PC-9 (cell line): ENCODE measurements at regions not wholly inside any gene's neighbourhood (a gene's known extent, or its start where the extent isn't known, plus 50 kb on each side); places are given as distances from the start of the nearest gene placed in this dataset.

Source experiments
- BruUV-seq: library from RNA; stranded (reverse); fragments of 400-500 nt; replicated peaks from 2 replicates; lab custom pipeline; 2021; lab: Mats Ljungman, UMichigan
- CTCF ChIA-PET: fragments of 300-600 bp; sonication (Branson Sonifier 250); formaldehyde crosslinking; loops from one replicate; lab custom pipeline; 2022; ENCODE audit warnings: antibody characterized with exemption; lab: Charles Lee
- POLR2A ChIA-PET: fragments of 300-600 bp; sonication (Branson Sonifier 250); formaldehyde crosslinking; loops from one replicate; lab custom pipeline; 2022; ENCODE audit warnings: antibody characterized with exemption; ENCODE audit not compliant: unreplicated experiment; lab: Charles Lee
- DNase-seq, 2 experiments: peaks; one replicate each; pipeline versions ENCODE4 v3.0.0 to v3.0.0-alpha.2; 2015 to 2022; ENCODE audit warnings: mixed read lengths in 1 of 2
- H2AFZ ChIP-seq: fragments of 200-600 bp; sonication (generic); 2 replicates; pipeline ENCODE4 v1.8.1; 2017; ENCODE audit warnings: antibody characterized with exemption
- H3F3A ChIP-seq: fragments of 200-600 bp; sonication (generic); 2 replicates; pipeline ENCODE4 v1.8.1; 2017; ENCODE audit warnings: antibody characterized with exemption, mild to moderate bottlenecking, low read depth; ENCODE audit not compliant: insufficient read depth
- H3K27ac ChIP-seq: fragments of 200-600 bp; sonication (generic); 2 replicates; pipeline ENCODE4 v1.6.1; 2016; ENCODE audit warnings: mixed run types
- H3K27me3 ChIP-seq: fragments of 200-600 bp; sonication (generic); 2 replicates; pipeline ENCODE4 v1.6.1; 2016; ENCODE audit warnings: low read depth, mixed run types; ENCODE audit not compliant: insufficient read depth
- H3K36me3 ChIP-seq: fragments of 200-600 bp; sonication (generic); 2 replicates; pipeline ENCODE4 v1.6.1; 2016; ENCODE audit warnings: low read depth, mixed run types
- H3K4me1 ChIP-seq: fragments of 200-600 bp; sonication (generic); replicated peaks from 2 replicates; pipeline ENCODE4 v1.6.1; 2016; ENCODE audit warnings: mixed run types; ENCODE audit not compliant: insufficient read depth
- H3K4me2 ChIP-seq: fragments of 200-600 bp; sonication (generic); 2 replicates; pipeline ENCODE4 v1.6.1; 2017; ENCODE audit warnings: mixed run types
- H3K4me3 ChIP-seq: fragments of 200-600 bp; sonication (generic); 2 replicates; pipeline ENCODE4 v1.6.1; 2016; ENCODE audit warnings: mixed run types
- H3K79me2 ChIP-seq: fragments of 200-600 bp; sonication (generic); 2 replicates; pipeline ENCODE4 v1.6.1; 2017; ENCODE audit warnings: low read depth, mixed run types
- H3K9me2 ChIP-seq: fragments of 200-600 bp; sonication (generic); 2 replicates; pipeline ENCODE4 v1.8.1; 2017; ENCODE audit warnings: mild to moderate bottlenecking; ENCODE audit not compliant: insufficient read depth
- H3K9me3 ChIP-seq: fragments of 200-600 bp; sonication (generic); 2 replicates; pipeline ENCODE4 v1.8.1; 2016; ENCODE audit warnings: low read depth; ENCODE audit not compliant: insufficient read depth
- H4K20me1 ChIP-seq: fragments of 200-600 bp; sonication (generic); 2 replicates; pipeline ENCODE4 v1.8.1; 2017; ENCODE audit not compliant: insufficient read depth
- CTCF ChIP-seq: fragments of 200-600 bp; sonication (generic); conservative IDR thresholded peaks from 2 replicates; pipeline ENCODE4 v1.6.1; 2017; ENCODE audit warnings: mixed run types, antibody characterized with exemption, mild to moderate bottlenecking, moderate library complexity
- EZH2 ChIP-seq: fragments of 200-600 bp; sonication (generic); IDR thresholded peaks from 2 replicates; pipeline ENCODE4 v1.8.0; 2017; ENCODE audit warnings: antibody characterized with exemption, low read depth
- intact Hi-C: fragments of 100-400 bp; cut with micrococcal nuclease; formaldehyde crosslinking; loops from one replicate; pipeline ENCODE4 v1.10.0; 2022; ENCODE audit not compliant: unreplicated experiment

- H3K27me3 ChIP-seq, result peaks cover 91% of the 10 kb centered on the region
- H3K36me3 ChIP-seq, result no peaks in the 10 kb centered on the region
- H3K4me1 ChIP-seq, result no peaks in the 10 kb centered on the region
- H3K79me2 ChIP-seq, result no peaks in the 10 kb centered on the region
- POLR2A ChIA-PET, result no interaction called here
- BruUV-seq, result no TSS peak
- H3F3A ChIP-seq, result no peaks in the 10 kb centered on the region
- no peak overlapping the region for H3K4me3 ChIP-seq
- intact Hi-C loops, result no loop called here
- no peak overlapping the region for H3K27ac ChIP-seq
- DNase-seq, result no peak
- H3K9me2 ChIP-seq, result no peaks in the 10 kb centered on the region
- no peak for TF ChIP-seq CTCF
- no peak for TF ChIP-seq EZH2
- CTCF ChIA-PET, result no interaction called here
- H3K4me2 ChIP-seq, result no peak overlapping the region
- H4K20me1 ChIP-seq, result no peaks in the 10 kb centered on the region
- no peaks in the 10 kb centered on the region for H3K9me3 ChIP-seq
- no peak overlapping the region for H2AFZ ChIP-seq
Observed at GRCh38 chr19:32038021-32038920, 307.1 kb upstream of the ZNF507 start.

- H2AFZ ChIP-seq, result no peak overlapping the region
- intact Hi-C loops, result no loop called here
- H3K4me1 ChIP-seq, result no peaks in the 10 kb centered on the region
- no peak overlapping the region for H3K27ac ChIP-seq
- H3K4me3 ChIP-seq, result no peak overlapping the region
- H3F3A ChIP-seq, result no peaks in the 10 kb centered on the region
- ChIA-PET POLR2A (no interaction called here), CTCF (no interaction called here)
- H3K9me3 ChIP-seq, result no peaks in the 10 kb centered on the region
- peaks cover 93% of the 10 kb centered on the region for H3K27me3 ChIP-seq
- no peak for DNase-seq
- H4K20me1 ChIP-seq, result no peaks in the 10 kb centered on the region
- H3K9me2 ChIP-seq, result no peaks in the 10 kb centered on the region
- TF ChIP-seq CTCF (no peak), EZH2 (no peak)
- H3K79me2 ChIP-seq, result no peaks in the 10 kb centered on the region
- BruUV-seq, result no TSS peak
- H3K4me2 ChIP-seq, result no peak overlapping the region
- H3K36me3 ChIP-seq, result no peaks in the 10 kb centered on the region
Observed at GRCh38 chr19:32038961-32039360, 306.4 kb upstream of the ZNF507 start.

GRCh38 chr19:32039440-32039839 lies 306.0 kb upstream of the ZNF507 start:
- Histone ChIP-seq H3K4me2 (no peak overlapping the region), H3K79me2 (no peaks in the 10 kb centered on the region), H3F3A (no peaks in the 10 kb centered on the region), H3K27me3 (peaks cover 93% of the 10 kb centered on the region), H3K4me1 (no peaks in the 10 kb centered on the region), H2AFZ (no peak overlapping the region), H3K9me3 (no peaks in the 10 kb centered on the region), H3K27ac (no peak overlapping the region), H3K9me2 (no peaks in the 10 kb centered on the region), H3K36me3 (no peaks in the 10 kb centered on the region), H4K20me1 (no peaks in the 10 kb centered on the region), H3K4me3 (no peak overlapping the region)
- ChIA-PET CTCF (no interaction called here), POLR2A (no interaction called here)
- no peak for DNase-seq
- intact Hi-C loops, result no loop called here
- no peak for TF ChIP-seq EZH2
- TF ChIP-seq CTCF, result no peak
- no TSS peak for BruUV-seq
